Mesendoderm (in vitro differentiated cells): ENCODE measurements at regions not wholly inside any gene's neighbourhood (a gene's known extent, or its start where the extent isn't known, plus 50 kb on each side); places are given as distances from the start of the nearest gene placed in this dataset.
"Not testable (repeated sequence)": the region's sequence is repeated elsewhere in the genome, so short reads cannot be mapped to it uniquely, and the experiment has no call there.

ENCODE experiments used
- DNase-seq: peaks from one replicate; pipeline ENCODE4 v3.0.0; 2013
- H2AK5ac ChIP-seq: 2 replicates; pipeline ENCODE4 v1.6.1; 2013; ENCODE audit warnings: low read length, inconsistent platforms
- H2BK120ac ChIP-seq: 2 replicates; pipeline ENCODE4 v1.6.1; 2013; ENCODE audit warnings: low read depth, mild to moderate bottlenecking, low read length, moderate library complexity, mixed read lengths
- H2BK15ac ChIP-seq: replicated peaks from 2 replicates; pipeline ENCODE4 v1.6.1; 2013; ENCODE audit warnings: low read depth, mild to moderate bottlenecking, moderate library complexity
- H2BK5ac ChIP-seq: 2 replicates; pipeline ENCODE4 v1.6.1; 2013; ENCODE audit warnings: low read length, inconsistent platforms
- H3K18ac ChIP-seq: 2 replicates; pipeline ENCODE4 v1.6.1; 2013; ENCODE audit warnings: mild to moderate bottlenecking, low read length, mixed read lengths
- H3K23ac ChIP-seq: one replicate; pipeline ENCODE4 v1.6.1; 2013; ENCODE audit warnings: low read length
- H3K27ac ChIP-seq: 2 replicates; pipeline ENCODE4 v1.5.1; 2013; ENCODE audit warnings: low read depth, mild to moderate bottlenecking, inconsistent platforms, low read length, moderate library complexity
- H3K27me3 ChIP-seq: 2 replicates; pipeline ENCODE4 v1.6.1; 2013; ENCODE audit warnings: low read length, control low read depth, mild to moderate bottlenecking, inconsistent platforms; ENCODE audit not compliant: insufficient read depth, poor library complexity
- H3K36me3 ChIP-seq: 2 replicates; pipeline ENCODE4 v1.6.1; 2013; ENCODE audit warnings: low read length, inconsistent platforms; ENCODE audit not compliant: control insufficient read depth, insufficient read depth
- H3K4ac ChIP-seq: one replicate; pipeline ENCODE4 v1.6.1; 2013; ENCODE audit warnings: low read depth, mild to moderate bottlenecking, low read length, moderate library complexity
- H3K4me1 ChIP-seq: 2 replicates; pipeline ENCODE4 v1.6.1; 2013; ENCODE audit warnings: low read depth, low read length, inconsistent platforms; ENCODE audit not compliant: control insufficient read depth
- H3K4me2 ChIP-seq: 2 replicates; pipeline ENCODE4 v1.6.1; 2013; ENCODE audit warnings: low read length
- H3K4me3 ChIP-seq: 2 replicates; pipeline ENCODE4 v1.5.1; 2013; ENCODE audit warnings: mild to moderate bottlenecking, low read length
- H3K56ac ChIP-seq: one replicate; pipeline ENCODE4 v1.6.1; 2013; ENCODE audit warnings: low read length
- H3K79me1 ChIP-seq: 2 replicates; pipeline ENCODE4 v1.6.1; 2013; ENCODE audit warnings: low read length, inconsistent platforms
- H3K79me2 ChIP-seq: 2 replicates; pipeline ENCODE4 v1.6.1; 2013; ENCODE audit warnings: mild to moderate bottlenecking, low read length; ENCODE audit not compliant: control insufficient read depth, insufficient read depth
- H3K9ac ChIP-seq: 2 replicates; pipeline ENCODE4 v1.6.1; 2013; ENCODE audit warnings: low read length, inconsistent platforms
- H4K5ac ChIP-seq: one replicate; pipeline ENCODE4 v1.6.1; 2013; ENCODE audit warnings: low read length
- H4K8ac ChIP-seq: one replicate; pipeline ENCODE4 v1.6.1; 2013; ENCODE audit warnings: low read depth, mild to moderate bottlenecking, control low read depth, low read length, moderate library complexity
- WGBS: extraction: QIAGEN DNeasy Blood & Tissue Kit; methylation state at CpG from one replicate; pipeline ENCODE4 v1.1.7; 2013; ENCODE audit warnings: low lambda C conversion rate, missing lambda C conversion rate; ENCODE audit not compliant: insufficient coverage; ENCODE audit errors: extremely low coverage; 5-methylcytosine and 5-hydroxymethylcytosine counted together

- H3K9ac ChIP-seq, H2BK15ac ChIP-seq, H3K23ac ChIP-seq, H3K4me1 ChIP-seq, H3K18ac ChIP-seq, H3K56ac ChIP-seq, H3K36me3 ChIP-seq, H3K4me3 ChIP-seq, H3K4me2 ChIP-seq, H4K5ac ChIP-seq, H3K27me3 ChIP-seq, DNase-seq, H2BK5ac ChIP-seq, H3K4ac ChIP-seq, H2AK5ac ChIP-seq, H3K27ac ChIP-seq, H2BK120ac ChIP-seq, H3K79me2 ChIP-seq, H3K79me1 ChIP-seq, H4K8ac ChIP-seq: not testable (repeated sequence)
- WGBS = no CpG with 5 or more reads among the region's 11 CpGs
Measured at GRCh38 chr17:20708821-20709220, 129.3 kb downstream of the CDRT15L2 start.

GRCh38 chr17:20716481-20716880, 137.0 kb downstream of the CDRT15L2 start:
- not testable (repeated sequence) for H3K36me3 ChIP-seq

GRCh38 chr17:20721171-20721570, 141.6 kb downstream of the CDRT15L2 start:
- no CpG with 5 or more reads among the region's 5 CpGs for WGBS
- Histone ChIP-seq H4K5ac (no peak overlapping the region), H3K79me2 (no peaks in the 10 kb centered on the region), H3K27ac (no peak overlapping the region), H4K8ac (no peak overlapping the region), H3K4ac (no peak overlapping the region), H3K56ac (no peak overlapping the region), H3K79me1 (no peaks in the 10 kb centered on the region), H3K4me1 (no peaks in the 10 kb centered on the region), H3K23ac (no peak overlapping the region), H3K36me3 (no peaks in the 10 kb centered on the region), H3K4me2 (no peak overlapping the region), H2AK5ac (no peak overlapping the region), H3K4me3 (no peak overlapping the region), H3K9ac (no peak overlapping the region), H2BK5ac (no peak overlapping the region), H3K27me3 (no peaks in the 10 kb centered on the region), H2BK120ac (no peak overlapping the region), H2BK15ac (no peak overlapping the region), H3K18ac (no peak overlapping the region)
- DNase-seq = no peak

More at GRCh38 chr17:20716481-20716880, 137.0 kb downstream of the CDRT15L2 start:
- not testable (repeated sequence) for H3K23ac ChIP-seq, H3K4me2 ChIP-seq, H3K79me2 ChIP-seq, H3K4me1 ChIP-seq, DNase-seq, H3K27ac ChIP-seq, H2BK5ac ChIP-seq, H4K5ac ChIP-seq, H3K4ac ChIP-seq, H3K27me3 ChIP-seq, H3K56ac ChIP-seq, H3K4me3 ChIP-seq, H3K9ac ChIP-seq, H4K8ac ChIP-seq, H2AK5ac ChIP-seq, H2BK120ac ChIP-seq, H2BK15ac ChIP-seq, H3K18ac ChIP-seq, H3K79me1 ChIP-seq
- WGBS = no CpG with 5 or more reads among the region's 3 CpGs

GRCh38 chr17:20724391-20724790, 144.9 kb downstream of the CDRT15L2 start:
- not testable (repeated sequence) for H3K9ac ChIP-seq, H4K8ac ChIP-seq, H3K23ac ChIP-seq, H3K56ac ChIP-seq, H3K27me3 ChIP-seq, H3K18ac ChIP-seq, H2AK5ac ChIP-seq, H3K36me3 ChIP-seq, H3K4ac ChIP-seq, H2BK15ac ChIP-seq, H3K79me1 ChIP-seq, H3K27ac ChIP-seq, H2BK5ac ChIP-seq, H3K4me3 ChIP-seq, H3K4me2 ChIP-seq, H3K4me1 ChIP-seq, H3K79me2 ChIP-seq, H4K5ac ChIP-seq, DNase-seq, H2BK120ac ChIP-seq
- no CpG with 5 or more reads among the region's 1 CpG for WGBS

GRCh38 chr17:20727201-20727600, 147.7 kb downstream of the CDRT15L2 start:
- not testable (repeated sequence) for H2AK5ac ChIP-seq, H3K36me3 ChIP-seq, H4K8ac ChIP-seq, H4K5ac ChIP-seq, H3K9ac ChIP-seq, H3K27ac ChIP-seq, H3K4me3 ChIP-seq, H3K4ac ChIP-seq, H2BK15ac ChIP-seq, H3K4me2 ChIP-seq, H3K23ac ChIP-seq, DNase-seq, H3K18ac ChIP-seq, H3K27me3 ChIP-seq, H3K56ac ChIP-seq, H3K79me1 ChIP-seq, H2BK5ac ChIP-seq, H2BK120ac ChIP-seq, H3K4me1 ChIP-seq, H3K79me2 ChIP-seq
- no CpG with 5 or more reads among the region's 7 CpGs for WGBS

GRCh38 chr17:20728181-20728580, 148.7 kb downstream of the CDRT15L2 start:
- H3K9ac ChIP-seq = no peak overlapping the region
- no peak overlapping the region for H3K4me3 ChIP-seq
- H3K79me2 ChIP-seq = no peaks in the 10 kb centered on the region
- no peaks in the 10 kb centered on the region for H3K79me1 ChIP-seq
- H3K36me3 ChIP-seq = no peaks in the 10 kb centered on the region
- no peaks in the 10 kb centered on the region for H3K27me3 ChIP-seq
- H3K23ac ChIP-seq = no peak overlapping the region
- no peak overlapping the region for H2AK5ac ChIP-seq
- no peak overlapping the region for H3K18ac ChIP-seq
- no peak overlapping the region for H3K56ac ChIP-seq
- no peak for DNase-seq
- no peak overlapping the region for H2BK120ac ChIP-seq
- no CpG with 5 or more reads among the region's 1 CpG for WGBS
- no peak overlapping the region for H4K8ac ChIP-seq
- no peak overlapping the region for H2BK15ac ChIP-seq
- no peak overlapping the region for H4K5ac ChIP-seq
- no peaks in the 10 kb centered on the region for H3K4me1 ChIP-seq
- H3K4ac ChIP-seq = no peak overlapping the region
- H2BK5ac ChIP-seq = no peak overlapping the region
- H3K4me2 ChIP-seq = no peak overlapping the region
- no peak overlapping the region for H3K27ac ChIP-seq
